ENCODE measurements at regions not wholly inside any gene's neighbourhood (a gene's known extent, or its start where the extent isn't known, plus 50 kb on each side); places are given as distances from the start of the nearest gene placed in this dataset.

DNA sequence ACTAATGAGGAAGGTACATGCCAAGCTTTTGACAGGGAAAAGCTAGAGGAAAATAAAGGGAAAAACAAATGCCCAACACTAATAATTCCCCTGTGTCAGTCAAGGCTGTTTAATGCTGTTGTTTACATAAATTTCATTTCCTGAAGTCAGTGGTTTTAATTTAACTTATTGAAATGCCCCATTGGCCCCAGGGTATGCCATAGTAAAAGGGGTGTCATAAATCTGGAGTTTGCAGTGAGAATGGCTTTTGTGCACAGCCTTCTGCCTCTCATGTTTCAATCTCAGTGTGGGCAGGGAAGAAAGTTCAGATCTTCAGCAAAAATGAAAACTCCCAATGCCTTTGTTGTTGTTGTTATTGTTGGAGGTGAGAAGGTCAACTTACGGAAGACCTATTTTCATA lies 550.1 kb upstream of the DCC start:
- no peak for TF ChIP-seq ZSCAN18 (CRISPR knock-in tag; IDR thresholded peaks at IDR 0.05)
- TF ChIP-seq, protein P1, sequence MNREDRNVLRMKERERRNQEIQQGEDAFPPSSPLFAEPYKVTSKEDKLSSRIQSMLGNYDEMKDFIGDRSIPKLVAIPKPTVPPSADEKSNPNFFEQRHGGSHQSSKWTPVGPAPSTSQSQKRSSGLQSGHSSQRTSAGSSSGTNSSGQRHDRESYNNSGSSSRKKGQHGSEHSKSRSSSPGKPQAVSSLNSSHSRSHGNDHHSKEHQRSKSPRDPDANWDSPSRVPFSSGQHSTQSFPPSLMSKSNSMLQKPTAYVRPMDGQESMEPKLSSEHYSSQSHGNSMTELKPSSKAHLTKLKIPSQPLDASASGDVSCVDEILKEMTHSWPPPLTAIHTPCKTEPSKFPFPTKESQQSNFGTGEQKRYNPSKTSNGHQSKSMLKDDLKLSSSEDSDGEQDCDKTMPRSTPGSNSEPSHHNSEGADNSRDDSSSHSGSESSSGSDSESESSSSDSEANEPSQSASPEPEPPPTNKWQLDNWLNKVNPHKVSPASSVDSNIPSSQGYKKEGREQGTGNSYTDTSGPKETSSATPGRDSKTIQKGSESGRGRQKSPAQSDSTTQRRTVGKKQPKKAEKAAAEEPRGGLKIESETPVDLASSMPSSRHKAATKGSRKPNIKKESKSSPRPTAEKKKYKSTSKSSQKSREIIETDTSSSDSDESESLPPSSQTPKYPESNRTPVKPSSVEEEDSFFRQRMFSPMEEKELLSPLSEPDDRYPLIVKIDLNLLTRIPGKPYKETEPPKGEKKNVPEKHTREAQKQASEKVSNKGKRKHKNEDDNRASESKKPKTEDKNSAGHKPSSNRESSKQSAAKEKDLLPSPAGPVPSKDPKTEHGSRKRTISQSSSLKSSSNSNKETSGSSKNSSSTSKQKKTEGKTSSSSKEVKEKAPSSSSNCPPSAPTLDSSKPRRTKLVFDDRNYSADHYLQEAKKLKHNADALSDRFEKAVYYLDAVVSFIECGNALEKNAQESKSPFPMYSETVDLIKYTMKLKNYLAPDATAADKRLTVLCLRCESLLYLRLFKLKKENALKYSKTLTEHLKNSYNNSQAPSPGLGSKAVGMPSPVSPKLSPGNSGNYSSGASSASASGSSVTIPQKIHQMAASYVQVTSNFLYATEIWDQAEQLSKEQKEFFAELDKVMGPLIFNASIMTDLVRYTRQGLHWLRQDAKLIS (CRISPR knock-in tag; IDR thresholded peaks at IDR 0.05; ENCODE audit: borderline replicate concordance), result no peak
- TF ChIP-seq ATF1 (CRISPR knock-in tag; IDR thresholded peaks at IDR 0.05), result no peak
- no peak for TF ChIP-seq E2F4 (CRISPR knock-in tag; IDR thresholded peaks at IDR 0.05; ENCODE audit: borderline replicate concordance, low read depth)
- no peak for TF ChIP-seq CREB1 (CRISPR knock-in tag; IDR thresholded peaks at IDR 0.05)
- TF ChIP-seq, protein P2, sequence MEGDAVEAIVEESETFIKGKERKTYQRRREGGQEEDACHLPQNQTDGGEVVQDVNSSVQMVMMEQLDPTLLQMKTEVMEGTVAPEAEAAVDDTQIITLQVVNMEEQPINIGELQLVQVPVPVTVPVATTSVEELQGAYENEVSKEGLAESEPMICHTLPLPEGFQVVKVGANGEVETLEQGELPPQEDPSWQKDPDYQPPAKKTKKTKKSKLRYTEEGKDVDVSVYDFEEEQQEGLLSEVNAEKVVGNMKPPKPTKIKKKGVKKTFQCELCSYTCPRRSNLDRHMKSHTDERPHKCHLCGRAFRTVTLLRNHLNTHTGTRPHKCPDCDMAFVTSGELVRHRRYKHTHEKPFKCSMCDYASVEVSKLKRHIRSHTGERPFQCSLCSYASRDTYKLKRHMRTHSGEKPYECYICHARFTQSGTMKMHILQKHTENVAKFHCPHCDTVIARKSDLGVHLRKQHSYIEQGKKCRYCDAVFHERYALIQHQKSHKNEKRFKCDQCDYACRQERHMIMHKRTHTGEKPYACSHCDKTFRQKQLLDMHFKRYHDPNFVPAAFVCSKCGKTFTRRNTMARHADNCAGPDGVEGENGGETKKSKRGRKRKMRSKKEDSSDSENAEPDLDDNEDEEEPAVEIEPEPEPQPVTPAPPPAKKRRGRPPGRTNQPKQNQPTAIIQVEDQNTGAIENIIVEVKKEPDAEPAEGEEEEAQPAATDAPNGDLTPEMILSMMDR (IDR thresholded peaks at IDR 0.05), result no peak
- no peak for TF ChIP-seq FOXJ3 (CRISPR knock-in tag; IDR thresholded peaks at IDR 0.05; ENCODE audit: borderline replicate concordance)
